Stimulated activated effector memory CD8-positive, alpha-beta T cell treated with anti-CD3 and anti-CD28 coated beads, Interleukin-12 subunit alpha, Interleukin-12 subunit beta, amount 100 ng/mL, for 72 hours (primary cell): ENCODE measurements at regions not wholly inside any gene's neighbourhood (a gene's known extent, or its start where the extent isn't known, plus 50 kb on each side); places are given as distances from the start of the nearest gene placed in this dataset.
A peak's percentile ranks its signal among the peaks of the same experiment; 100 is the strongest.
"Not testable (repeated sequence)": the region's sequence is repeated elsewhere in the genome, so short reads cannot be mapped to it uniquely, and the experiment has no call there.

Source experiments
- ATAC-seq: fragments of 150-1000 bp; cut with Tn5 transposase; 2 replicates; pipeline ENCODE4 v1.10.0; 2021
- DNase-seq, 2 donors: peaks; one replicate each; pipeline ENCODE4 v3.0.0; 2021 to 2022; ENCODE audit warnings: low spot score in 2 of 2
- H3K27ac Mint-ChIP-seq: one replicate; pipeline ENCODE4 v1.8.0; 2022; ENCODE audit warnings: mild to moderate bottlenecking, mixed read lengths
- H3K36me3 Mint-ChIP-seq: one replicate; pipeline ENCODE4 v1.8.0; 2022; ENCODE audit warnings: mild to moderate bottlenecking, mixed read lengths
- H3K4me1 Mint-ChIP-seq: one replicate; pipeline ENCODE4 v1.8.0; 2022; ENCODE audit warnings: mixed read lengths
- H3K4me3 Mint-ChIP-seq: one replicate; pipeline ENCODE4 v1.8.0; 2022; ENCODE audit warnings: mild to moderate bottlenecking, mixed read lengths
- H3K9me3 Mint-ChIP-seq: one replicate; pipeline ENCODE4 v1.8.0; 2022; ENCODE audit warnings: mixed read lengths

DNA sequence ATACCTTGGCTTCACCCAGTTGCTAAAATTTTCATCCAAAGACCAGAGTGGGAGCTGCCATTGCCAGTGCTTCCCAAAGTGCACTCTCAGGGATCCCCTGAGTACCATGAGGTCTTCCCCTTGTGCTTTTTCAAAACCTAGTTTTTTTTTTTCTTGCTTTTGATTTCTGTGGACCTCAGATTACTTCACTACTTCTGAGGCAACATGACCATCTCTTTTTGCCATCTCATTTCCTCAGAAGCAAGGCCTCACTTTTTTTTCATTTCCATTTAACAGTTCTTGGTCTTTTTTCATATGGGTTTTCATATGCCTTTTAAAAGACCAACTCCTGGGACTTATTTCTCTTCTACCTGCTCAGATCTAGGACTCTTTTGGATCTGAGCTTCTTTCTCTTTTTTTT, 64.1 kb upstream of the MMS22L start:
- H3K4me3 Mint-ChIP-seq, result no peak overlapping the region
- H3K36me3 Mint-ChIP-seq, result no peaks in the 10 kb centered on the region
- no peak for ATAC-seq
- no peaks in the 10 kb centered on the region for H3K9me3 Mint-ChIP-seq
- no peaks in the 10 kb centered on the region for H3K4me1 Mint-ChIP-seq
- H3K27ac Mint-ChIP-seq, result no peak overlapping the region
- no peak for DNase-seq

DNA sequence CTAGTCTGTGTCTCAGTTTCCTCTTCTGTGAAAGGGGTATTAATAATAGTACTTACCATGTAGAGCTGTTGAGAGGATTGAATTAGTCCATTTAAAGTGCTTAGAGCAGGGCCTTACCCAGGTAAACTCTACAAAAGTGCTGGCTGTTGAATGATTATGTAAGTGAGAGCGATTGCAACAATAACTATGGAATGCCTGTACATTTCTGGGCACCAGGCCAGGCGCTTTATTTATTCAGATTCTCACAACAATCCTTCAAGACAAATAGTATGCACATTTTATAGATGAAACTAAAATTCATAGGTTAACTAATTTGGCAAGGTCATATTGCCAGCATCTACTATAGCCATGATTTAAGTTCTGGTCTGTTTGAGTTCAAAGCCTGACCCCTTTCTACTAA, 78.3 kb upstream of the MMS22L start:
- no peak overlapping the region for H3K27ac Mint-ChIP-seq
- no peak for ATAC-seq

DNA sequence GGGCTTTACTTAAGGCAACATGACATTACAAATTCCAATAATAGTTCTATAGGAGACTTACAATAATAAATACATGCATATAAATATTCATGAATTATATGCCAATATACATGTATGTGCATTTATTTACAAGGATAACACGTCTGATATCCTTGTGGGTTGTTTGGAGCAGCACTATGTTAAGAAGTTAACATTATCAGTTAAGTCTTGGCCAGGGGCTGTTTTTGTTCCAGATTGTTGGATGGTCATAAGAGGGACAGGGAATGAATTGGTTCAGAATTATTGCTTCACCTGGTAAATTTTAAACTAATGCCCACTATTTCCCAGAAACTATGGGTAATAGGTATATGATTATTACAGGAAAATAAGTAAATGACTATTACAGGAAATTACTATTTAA, 81.3 kb upstream of the MMS22L start:
- Mint-ChIP-seq H3K27ac (no peak overlapping the region), H3K9me3 (no peaks in the 10 kb centered on the region), H3K4me3 (no peak overlapping the region), H3K36me3 (no peaks in the 10 kb centered on the region), H3K4me1 (no peaks in the 10 kb centered on the region)
- no peak for DNase-seq
- no peak for ATAC-seq

More for the DNA sequence above, 78.3 kb upstream of the MMS22L start:
- Mint-ChIP-seq H3K4me3 (no peak overlapping the region), H3K9me3 (no peaks in the 10 kb centered on the region), H3K4me1 (no peaks in the 10 kb centered on the region), H3K36me3 (no peaks in the 10 kb centered on the region)
- no peak for DNase-seq

DNA sequence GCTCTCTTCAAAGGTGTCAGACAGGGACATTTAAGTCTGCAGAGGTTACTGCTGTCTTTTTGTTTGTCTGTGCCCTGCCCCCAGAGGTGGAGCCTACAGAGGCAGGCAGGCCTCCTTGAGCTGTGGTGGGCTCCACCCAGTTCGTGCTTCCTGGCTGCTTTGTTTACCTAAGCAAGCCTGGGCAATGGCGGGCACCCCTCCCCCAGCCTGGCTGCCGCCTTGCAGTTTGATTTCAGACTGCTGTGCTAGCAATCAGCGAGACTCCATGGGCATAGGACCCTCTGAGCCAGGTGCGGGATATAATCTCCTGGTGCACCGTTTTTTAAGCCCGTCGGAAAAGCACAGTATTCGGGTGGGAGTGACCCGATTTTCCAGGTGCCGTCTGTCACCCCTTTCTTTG, 99.1 kb upstream of the MMS22L start:
- not testable (repeated sequence) for H3K27ac Mint-ChIP-seq, H3K4me3 Mint-ChIP-seq, ATAC-seq, H3K9me3 Mint-ChIP-seq, H3K4me1 Mint-ChIP-seq, H3K36me3 Mint-ChIP-seq, DNase-seq

DNA sequence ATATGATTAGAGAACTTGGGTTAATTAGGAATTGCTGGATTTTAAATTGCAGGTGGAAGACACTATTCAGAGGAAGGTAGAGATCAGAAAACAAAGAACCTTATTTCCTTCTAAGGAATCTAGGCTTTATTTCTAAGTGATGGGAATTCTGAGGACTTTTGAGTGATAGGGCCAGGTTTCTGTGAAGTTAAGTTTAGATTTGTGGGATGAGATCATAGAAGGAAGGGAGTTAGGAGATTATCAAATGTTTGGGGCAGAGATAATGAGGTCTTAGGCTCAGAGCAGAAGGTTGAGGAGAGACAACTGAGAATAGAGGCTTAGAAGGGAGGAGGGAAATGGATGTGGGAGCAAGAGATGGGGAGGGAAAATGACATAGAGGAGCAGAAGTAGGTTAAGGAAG, 109.7 kb upstream of the MMS22L start:
- no peaks in the 10 kb centered on the region for H3K36me3 Mint-ChIP-seq

DNA sequence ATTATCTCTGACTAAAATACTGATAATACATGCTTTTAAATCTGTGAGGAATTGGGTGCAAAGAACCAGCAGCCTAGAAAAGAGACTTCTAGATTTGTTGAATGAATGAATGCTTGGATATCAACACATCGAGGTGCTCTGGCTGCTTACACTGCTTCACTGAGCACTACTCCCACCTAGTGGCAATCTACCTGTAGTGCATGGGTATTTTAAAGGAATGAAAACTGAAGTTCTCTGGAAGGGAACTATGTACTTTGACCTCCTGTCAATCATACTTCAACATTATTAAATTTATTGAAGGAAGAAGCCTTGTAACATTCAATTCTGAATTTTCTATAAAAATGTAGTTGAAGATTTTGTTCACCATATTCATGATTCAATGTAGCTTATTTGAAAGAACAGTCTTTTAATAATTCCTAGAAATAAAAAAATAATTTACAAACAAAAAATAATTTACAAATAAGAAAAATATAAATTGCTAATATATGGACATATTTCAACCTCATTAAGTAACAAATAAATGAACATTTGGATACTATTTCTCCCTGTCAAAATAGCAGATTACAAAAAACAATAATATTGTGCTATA, 111.2 kb upstream of the MMS22L start:
- Mint-ChIP-seq H3K36me3 (no peaks in the 10 kb centered on the region), H3K27ac (no peak overlapping the region), H3K4me3 (no peak overlapping the region), H3K9me3 (no peaks in the 10 kb centered on the region), H3K4me1 (no peaks in the 10 kb centered on the region)
- peak; percentile 57 for ATAC-seq
- peak; percentile 5 to 65 for DNase-seq

More for the DNA sequence above, 109.7 kb upstream of the MMS22L start:
- H3K4me3 Mint-ChIP-seq, result no peak overlapping the region
- no peaks in the 10 kb centered on the region for H3K9me3 Mint-ChIP-seq
- ATAC-seq (no peak), DNase-seq (no peak)
- H3K4me1 Mint-ChIP-seq, result no peaks in the 10 kb centered on the region
- H3K27ac Mint-ChIP-seq, result no peak overlapping the region

DNA sequence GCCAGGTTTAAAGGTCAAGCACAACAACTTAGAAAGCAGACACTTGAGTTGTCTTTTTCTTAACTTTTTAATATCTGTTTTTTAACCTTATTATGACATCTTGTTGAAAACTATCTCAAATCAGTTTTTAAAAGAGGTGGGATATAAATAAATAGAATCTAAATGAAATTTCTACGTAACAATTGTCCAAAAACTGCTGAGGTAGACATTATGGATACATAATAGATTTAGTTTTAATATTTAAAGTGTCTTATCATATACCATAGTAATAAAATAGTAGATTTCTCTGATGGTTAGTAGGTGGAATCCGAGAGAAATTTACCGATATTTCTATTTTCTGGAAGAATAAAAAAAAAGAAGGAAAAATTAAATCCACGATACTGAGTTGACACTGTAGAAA, 113.9 kb upstream of the MMS22L start:
- H3K27ac Mint-ChIP-seq, result no peak overlapping the region
- ATAC-seq, result no peak
- H3K36me3 Mint-ChIP-seq, result no peaks in the 10 kb centered on the region
- no peak for DNase-seq
- H3K4me3 Mint-ChIP-seq, result no peak overlapping the region
- H3K4me1 Mint-ChIP-seq, result no peaks in the 10 kb centered on the region
- H3K9me3 Mint-ChIP-seq, result no peaks in the 10 kb centered on the region

DNA sequence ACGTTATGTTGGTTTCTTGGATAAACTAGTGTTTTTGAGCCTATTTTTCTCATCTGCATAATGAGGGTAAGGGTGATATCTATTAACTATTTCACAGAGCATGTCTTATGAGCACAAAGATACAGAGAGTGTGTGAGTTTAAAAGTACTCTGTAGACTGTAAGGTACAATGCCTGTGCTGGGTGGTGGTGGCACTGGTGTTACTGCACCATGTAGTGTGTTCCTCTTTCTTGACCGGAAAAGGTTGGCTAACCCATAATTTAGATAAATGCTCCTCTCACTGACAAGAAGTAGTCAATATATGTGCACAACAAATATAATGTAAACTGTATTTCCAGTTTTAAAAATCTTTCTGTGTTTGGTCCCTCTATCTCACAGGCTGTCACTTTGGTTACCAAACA, 116.2 kb upstream of the MMS22L start:
- H3K36me3 Mint-ChIP-seq, result no peaks in the 10 kb centered on the region
- no peak overlapping the region for H3K27ac Mint-ChIP-seq
- no peak overlapping the region for H3K4me3 Mint-ChIP-seq
- no peaks in the 10 kb centered on the region for H3K9me3 Mint-ChIP-seq
- no peak for ATAC-seq
- DNase-seq, result no peak
- no peaks in the 10 kb centered on the region for H3K4me1 Mint-ChIP-seq

DNA sequence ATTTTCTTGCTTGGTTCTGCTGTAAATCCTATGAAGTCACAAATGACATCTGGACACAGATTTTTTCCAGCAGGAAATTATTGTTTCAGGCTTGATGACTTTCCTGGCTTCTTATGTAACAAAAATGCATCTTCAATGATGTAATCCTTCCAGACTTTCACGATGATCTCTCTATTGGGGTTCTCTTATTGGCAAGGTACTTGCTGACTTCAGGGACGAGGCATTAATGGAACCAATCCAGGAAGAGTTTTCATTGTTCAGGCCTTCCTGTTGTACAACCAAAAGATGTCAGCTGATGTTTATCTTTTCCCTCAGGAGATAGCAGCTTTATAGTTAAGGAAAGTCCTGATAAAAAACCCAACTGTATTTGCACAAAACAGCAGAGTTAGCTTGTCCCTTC, 118.5 kb upstream of the MMS22L start:
- no peaks in the 10 kb centered on the region for H3K36me3 Mint-ChIP-seq
- H3K4me1 Mint-ChIP-seq, result no peaks in the 10 kb centered on the region
- H3K9me3 Mint-ChIP-seq, result no peaks in the 10 kb centered on the region
- DNase-seq, result no peak
- no peak for ATAC-seq
- no peak overlapping the region for H3K27ac Mint-ChIP-seq
- H3K4me3 Mint-ChIP-seq, result no peak overlapping the region

DNA sequence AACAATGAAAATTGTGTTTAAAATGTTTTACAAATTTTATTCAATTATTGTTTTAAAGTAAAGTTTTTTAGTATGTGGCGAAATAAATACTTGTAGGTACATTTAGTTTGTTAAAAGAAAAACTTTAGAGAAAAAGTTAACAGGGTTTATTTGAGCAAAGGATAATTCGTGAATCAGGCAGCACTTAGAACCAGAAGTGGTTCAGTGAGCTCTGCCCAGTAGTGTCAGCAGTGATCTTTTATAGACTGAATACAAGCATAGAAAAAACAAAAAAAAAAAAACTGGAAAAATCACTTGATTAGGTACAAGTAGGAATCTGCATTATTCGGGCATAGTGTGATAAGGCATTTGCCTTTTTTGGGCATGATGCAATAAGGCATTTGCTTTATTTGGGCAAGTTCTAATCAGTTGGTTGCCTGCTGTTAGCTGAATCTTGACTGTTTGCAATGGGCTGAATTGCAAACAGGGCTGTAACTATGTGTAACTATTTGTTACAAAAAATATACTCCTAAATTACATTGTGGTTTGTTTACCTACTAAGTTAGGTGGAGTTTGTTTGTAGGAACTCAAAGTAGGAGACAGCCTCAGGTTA, 122.9 kb upstream of the MMS22L start:
- Mint-ChIP-seq H3K4me3 (no peak overlapping the region), H3K36me3 (no peaks in the 10 kb centered on the region), H3K9me3 (no peaks in the 10 kb centered on the region), H3K27ac (no peak overlapping the region), H3K4me1 (no peaks in the 10 kb centered on the region)
- ATAC-seq (no peak), DNase-seq (no peak)

DNA sequence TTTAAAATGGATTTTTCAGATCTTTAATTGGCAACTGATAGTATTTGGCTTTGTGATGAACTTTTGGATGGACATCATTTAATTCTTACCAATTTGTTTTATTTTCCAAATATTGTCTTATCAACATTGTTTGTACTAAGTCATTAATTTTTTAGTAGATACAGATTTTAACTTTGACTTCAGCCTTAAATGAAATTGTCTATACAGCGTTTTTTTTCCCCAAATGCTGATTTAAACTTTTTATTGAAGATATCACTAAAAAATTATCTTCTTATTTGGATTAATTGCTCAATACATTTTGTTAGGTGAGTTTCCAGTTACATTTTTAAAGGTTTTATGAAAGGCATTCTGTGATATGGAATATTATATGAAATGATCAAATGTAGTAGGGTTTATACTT, 123.6 kb upstream of the MMS22L start:
- H3K36me3 Mint-ChIP-seq, result no peaks in the 10 kb centered on the region
- H3K4me1 Mint-ChIP-seq, result no peaks in the 10 kb centered on the region
- no peak for DNase-seq
- H3K27ac Mint-ChIP-seq, result no peak overlapping the region
- ATAC-seq, result no peak
- no peaks in the 10 kb centered on the region for H3K9me3 Mint-ChIP-seq
- H3K4me3 Mint-ChIP-seq, result no peak overlapping the region

DNA sequence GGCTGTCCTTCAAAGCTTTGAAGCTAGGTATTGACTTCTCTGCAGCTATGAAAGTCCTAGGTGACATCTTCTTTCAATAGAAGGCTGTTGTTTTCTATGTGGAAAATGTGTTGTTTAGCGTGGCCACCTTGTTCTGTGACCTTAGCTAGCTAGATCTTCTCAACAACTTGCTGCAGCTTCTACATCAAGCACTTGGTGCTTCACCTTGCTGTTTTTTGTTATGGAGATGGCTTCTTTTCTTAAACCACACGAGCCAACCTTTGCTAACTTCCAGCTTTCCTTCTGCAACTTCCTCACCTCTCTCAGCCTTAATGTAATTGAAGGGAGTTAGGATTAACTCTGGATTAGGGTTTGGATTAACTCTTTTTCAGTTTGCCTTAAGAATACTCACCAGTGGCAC, 128.6 kb upstream of the MMS22L start:
- no peaks in the 10 kb centered on the region for H3K9me3 Mint-ChIP-seq
- H3K4me3 Mint-ChIP-seq, result no peak overlapping the region
- no peaks in the 10 kb centered on the region for H3K36me3 Mint-ChIP-seq
- DNase-seq, result no peak
- ATAC-seq, result no peak
- H3K4me1 Mint-ChIP-seq, result no peaks in the 10 kb centered on the region
- no peak overlapping the region for H3K27ac Mint-ChIP-seq

DNA sequence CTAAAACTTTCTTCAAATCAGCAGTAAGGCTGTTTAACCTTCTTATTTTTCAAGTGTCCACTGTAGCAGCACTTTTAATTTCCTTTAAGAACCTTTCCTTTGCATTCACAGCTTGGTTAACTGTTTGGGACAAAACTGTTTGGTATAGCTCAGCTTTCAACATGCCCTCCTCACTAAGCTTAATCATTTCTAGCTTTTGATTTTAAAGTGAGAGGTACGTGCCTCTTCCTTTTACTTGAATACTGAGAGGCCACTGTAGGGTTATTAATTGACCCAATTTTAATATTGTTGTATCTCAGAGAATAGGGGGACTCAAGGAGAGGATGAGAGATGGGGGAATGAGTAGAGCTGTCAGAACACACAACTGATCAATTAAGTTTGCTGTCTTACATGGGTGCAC, 129.5 kb upstream of the MMS22L start:
- no peaks in the 10 kb centered on the region for H3K4me1 Mint-ChIP-seq
- no peak for DNase-seq
- no peak overlapping the region for H3K4me3 Mint-ChIP-seq
- no peak overlapping the region for H3K27ac Mint-ChIP-seq
- no peaks in the 10 kb centered on the region for H3K9me3 Mint-ChIP-seq
- no peaks in the 10 kb centered on the region for H3K36me3 Mint-ChIP-seq
- no peak for ATAC-seq

DNA sequence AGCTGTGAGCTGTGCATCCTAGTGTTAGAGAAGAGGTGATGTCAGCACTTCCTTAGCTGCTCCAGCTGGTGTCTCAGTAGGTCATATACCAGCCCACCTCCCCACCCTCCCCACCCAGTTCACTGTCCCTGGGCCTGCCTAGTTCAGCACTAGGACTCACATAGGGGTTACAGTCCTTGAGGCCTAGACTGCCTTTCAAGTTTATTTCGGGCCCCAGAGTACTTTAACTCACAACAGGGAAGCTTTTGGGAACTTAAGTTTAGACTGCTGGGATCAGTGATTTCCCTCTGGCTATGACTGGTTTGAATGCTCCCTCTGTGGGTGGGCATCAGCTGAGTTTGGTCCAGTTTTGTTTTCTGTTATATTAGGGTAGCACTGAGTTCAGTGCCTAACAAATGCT, 139.2 kb upstream of the MMS22L start:
- DNase-seq, result no peak

DNA sequence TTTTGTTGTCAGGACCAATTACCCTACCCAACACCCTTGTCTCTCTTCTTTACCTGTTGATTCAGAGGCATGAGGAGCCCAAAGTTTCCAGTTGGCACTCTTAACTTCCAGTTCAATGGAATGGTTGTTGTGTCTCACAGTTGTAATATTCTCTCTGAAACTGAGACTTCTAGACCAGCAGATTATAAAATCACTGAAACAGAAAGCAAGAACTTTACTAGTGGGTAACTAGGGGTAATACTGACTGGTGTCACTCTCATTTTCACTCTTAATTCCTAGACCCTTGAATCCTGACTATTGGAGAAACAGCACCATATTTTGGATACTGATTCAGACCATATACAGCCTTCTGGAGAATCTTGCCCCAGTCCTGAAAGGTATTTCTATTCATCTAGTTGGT, 140.2 kb upstream of the MMS22L start:
- Mint-ChIP-seq H3K9me3 (peaks cover 5% of the 10 kb centered on the region), H3K36me3 (no peaks in the 10 kb centered on the region), H3K4me1 (no peaks in the 10 kb centered on the region), H3K4me3 (no peak overlapping the region), H3K27ac (no peak overlapping the region)
- no peak for ATAC-seq
- DNase-seq, result no peak

More for the DNA sequence above, 139.2 kb upstream of the MMS22L start:
- Mint-ChIP-seq H3K9me3 (peaks cover 5% of the 10 kb centered on the region), H3K4me1 (no peaks in the 10 kb centered on the region), H3K36me3 (no peaks in the 10 kb centered on the region), H3K4me3 (no peak overlapping the region), H3K27ac (no peak overlapping the region)
- ATAC-seq, result no peak

DNA sequence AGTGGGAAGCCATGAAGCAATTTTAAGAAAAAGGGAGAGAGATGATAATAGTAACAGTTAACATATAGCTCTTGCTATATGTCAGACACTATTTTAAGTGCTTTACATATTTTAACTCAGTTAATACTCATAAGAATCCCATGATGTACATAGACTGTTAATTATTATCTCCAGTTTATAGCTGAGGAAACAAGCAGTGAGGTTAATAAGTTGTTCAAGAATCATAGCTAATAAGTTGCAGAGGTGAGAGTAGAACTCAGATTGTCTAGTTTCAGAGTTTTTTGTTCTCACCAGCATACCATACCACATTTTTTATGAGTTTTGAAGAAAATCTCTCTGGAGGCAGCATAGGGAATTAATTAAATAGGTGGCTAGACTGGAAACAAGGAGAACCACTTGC, 144.6 kb upstream of the MMS22L start:
- DNase-seq (no peak), ATAC-seq (no peak)
- Mint-ChIP-seq H3K27ac (no peak overlapping the region), H3K4me1 (no peaks in the 10 kb centered on the region), H3K36me3 (no peaks in the 10 kb centered on the region), H3K4me3 (no peak overlapping the region), H3K9me3 (no peaks in the 10 kb centered on the region)

DNA sequence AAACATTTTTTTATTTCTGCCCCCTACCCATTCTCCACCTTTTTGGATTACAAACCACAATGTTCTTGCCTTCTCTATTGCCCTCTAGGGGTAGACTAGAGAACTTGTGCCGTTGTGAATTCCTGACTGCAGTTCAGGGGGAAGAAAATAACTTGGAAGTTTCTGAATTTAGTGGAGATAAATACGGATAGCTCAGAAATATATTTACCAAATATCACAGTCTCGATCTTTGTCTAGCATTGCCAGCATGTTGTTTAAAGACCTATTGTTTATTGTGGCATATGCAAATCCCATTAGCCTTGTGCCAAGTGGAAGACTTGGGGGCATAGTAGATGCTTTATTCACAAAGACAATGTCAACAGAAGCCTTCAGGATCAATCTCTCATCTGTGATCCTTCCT, 154.1 kb upstream of the MMS22L start:
- DNase-seq (no peak), ATAC-seq (no peak)
- Mint-ChIP-seq H3K27ac (no peak overlapping the region), H3K9me3 (no peaks in the 10 kb centered on the region), H3K4me3 (no peak overlapping the region), H3K4me1 (no peaks in the 10 kb centered on the region), H3K36me3 (no peaks in the 10 kb centered on the region)
